NCI-H2227 treated with DMSO at 0.1 percent for 48 hours (cell line): ENCODE measurements at regions not wholly inside any gene's neighbourhood (a gene's known extent, or its start where the extent isn't known, plus 50 kb on each side); places are given as distances from the start of the nearest gene placed in this dataset.
A peak's percentile ranks its signal among the peaks of the same experiment; 100 is the strongest.

ENCODE experiments used
- DNase-seq: peaks from one replicate; lab custom pipeline; 2025; lab: John Stamatoyannopoulos, UW

GRCh38 chr16:73459586-73459985 lies 411.7 kb upstream of the ZFHX3 start:
- DNase-seq: no peak

- DNase-seq: no peak
Measured at GRCh38 chr16:73457851-73458250, 409.9 kb upstream of the ZFHX3 start.

GRCh38 chr16:73448970-73449369 lies 401.0 kb upstream of the ZFHX3 start:
- DNase-seq: no peak

- DNase-seq: no peak
Measured at GRCh38 chr16:73447846-73448245, 399.9 kb upstream of the ZFHX3 start.

- DNase-seq: no peak
Measured at GRCh38 chr16:73434621-73435020, 386.7 kb upstream of the ZFHX3 start.

- no peak for DNase-seq
Measured at GRCh38 chr16:73433731-73434307, 385.9 kb upstream of the ZFHX3 start.

GRCh38 chr16:73432850-73433730 lies 385.2 kb upstream of the ZFHX3 start:
- no peak for DNase-seq

- no peak for DNase-seq
Measured at GRCh38 chr16:73430138-73430537, 382.2 kb upstream of the ZFHX3 start.

GRCh38 chr16:73428121-73428520 lies 380.2 kb upstream of the ZFHX3 start:
- DNase-seq: no peak

GRCh38 chr16:73427164-73427563 lies 379.2 kb upstream of the ZFHX3 start:
- peak; percentile 40 for DNase-seq

- peak; percentile 29 for DNase-seq
Measured at GRCh38 chr16:73426433-73427160, 378.7 kb upstream of the ZFHX3 start.

- DNase-seq: no peak
Measured at GRCh38 chr16:73420676-73421075, 372.7 kb upstream of the ZFHX3 start.

GRCh38 chr16:73420244-73420643 lies 372.3 kb upstream of the ZFHX3 start:
- no peak for DNase-seq

- no peak for DNase-seq
Measured at GRCh38 chr16:73418691-73419090, 370.8 kb upstream of the ZFHX3 start.

- DNase-seq: no peak
Measured at GRCh38 chr16:73418051-73418450, 370.1 kb upstream of the ZFHX3 start.

GRCh38 chr16:73415286-73415685 lies 367.4 kb upstream of the ZFHX3 start:
- DNase-seq: no peak

- DNase-seq: no peak
Measured at GRCh38 chr16:73414638-73415037, 366.7 kb upstream of the ZFHX3 start.

GRCh38 chr16:73413830-73414190 lies 365.9 kb upstream of the ZFHX3 start:
- DNase-seq: no peak

- no peak for DNase-seq
Measured at GRCh38 chr16:73413091-73413829, 365.3 kb upstream of the ZFHX3 start.

- DNase-seq: no peak
Measured at GRCh38 chr16:73412416-73412815, 364.5 kb upstream of the ZFHX3 start.

- no peak for DNase-seq
Measured at GRCh38 chr16:73408716-73409115, 360.8 kb upstream of the ZFHX3 start.

GRCh38 chr16:73408311-73408710 lies 360.4 kb upstream of the ZFHX3 start:
- no peak for DNase-seq
